HG02610 (cell line): ENCODE measurements at regions not wholly inside any gene's neighbourhood (a gene's known extent, or its start where the extent isn't known, plus 50 kb on each side); places are given as distances from the start of the nearest gene placed in this dataset.

Source experiments
- ATAC-seq: cut with Tn5 transposase; IDR thresholded peaks from one replicate; pipeline ENCODE4 v1.9.1; 2021; ENCODE audit warnings: mild to moderate bottlenecking, moderate library complexity; ENCODE audit not compliant: unreplicated experiment

DNA sequence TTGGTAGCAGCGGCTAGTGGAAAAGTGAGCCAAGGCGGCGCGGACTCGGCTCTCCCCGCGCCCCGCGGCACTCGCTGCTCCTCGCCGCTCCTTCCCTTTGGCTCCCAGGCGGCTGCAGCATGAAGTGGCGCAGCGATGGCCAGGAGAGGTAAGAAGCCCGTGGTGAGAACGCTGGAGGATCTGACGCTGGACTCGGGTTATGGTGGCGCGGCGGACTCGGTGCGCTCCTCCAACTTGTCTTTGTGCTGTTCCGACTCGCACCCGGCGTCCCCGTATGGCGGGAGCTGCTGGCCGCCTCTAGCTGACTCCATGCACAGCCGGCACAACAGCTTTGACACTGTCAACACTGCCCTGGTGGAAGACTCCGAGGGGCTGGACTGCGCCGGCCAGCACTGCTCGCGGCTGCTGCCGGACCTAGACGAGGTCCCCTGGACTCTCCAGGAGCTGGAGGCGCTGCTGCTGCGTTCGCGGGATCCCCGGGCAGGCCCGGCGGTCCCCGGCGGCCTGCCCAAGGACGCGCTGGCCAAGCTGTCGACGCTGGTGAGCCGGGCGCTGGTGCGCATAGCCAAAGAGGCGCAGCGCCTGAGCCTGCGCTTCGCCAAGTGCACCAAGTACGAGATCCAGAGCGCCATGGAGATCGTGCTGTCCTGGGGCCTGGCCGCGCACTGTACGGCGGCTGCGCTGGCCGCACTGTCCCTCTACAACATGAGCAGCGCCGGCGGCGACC is 225.6 kb upstream of the CRY1 start:
- no peak for ATAC-seq

DNA sequence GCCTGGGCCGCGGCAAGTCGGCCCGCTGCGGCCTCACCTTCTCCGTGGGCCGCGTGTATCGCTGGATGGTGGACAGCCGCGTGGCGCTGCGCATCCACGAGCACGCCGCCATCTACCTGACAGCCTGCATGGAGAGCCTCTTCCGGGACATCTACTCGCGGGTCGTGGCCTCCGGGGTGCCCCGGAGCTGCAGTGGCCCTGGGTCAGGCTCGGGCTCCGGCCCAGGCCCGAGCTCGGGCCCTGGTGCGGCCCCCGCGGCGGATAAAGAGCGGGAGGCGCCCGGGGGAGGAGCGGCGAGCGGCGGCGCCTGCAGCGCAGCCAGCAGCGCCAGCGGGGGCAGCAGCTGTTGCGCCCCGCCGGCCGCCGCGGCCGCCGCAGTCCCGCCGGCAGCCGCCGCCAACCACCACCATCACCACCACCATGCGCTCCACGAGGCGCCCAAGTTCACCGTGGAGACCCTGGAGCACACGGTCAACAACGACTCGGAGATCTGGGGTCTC is 226.2 kb upstream of the CRY1 start:
- ATAC-seq: no peak

DNA sequence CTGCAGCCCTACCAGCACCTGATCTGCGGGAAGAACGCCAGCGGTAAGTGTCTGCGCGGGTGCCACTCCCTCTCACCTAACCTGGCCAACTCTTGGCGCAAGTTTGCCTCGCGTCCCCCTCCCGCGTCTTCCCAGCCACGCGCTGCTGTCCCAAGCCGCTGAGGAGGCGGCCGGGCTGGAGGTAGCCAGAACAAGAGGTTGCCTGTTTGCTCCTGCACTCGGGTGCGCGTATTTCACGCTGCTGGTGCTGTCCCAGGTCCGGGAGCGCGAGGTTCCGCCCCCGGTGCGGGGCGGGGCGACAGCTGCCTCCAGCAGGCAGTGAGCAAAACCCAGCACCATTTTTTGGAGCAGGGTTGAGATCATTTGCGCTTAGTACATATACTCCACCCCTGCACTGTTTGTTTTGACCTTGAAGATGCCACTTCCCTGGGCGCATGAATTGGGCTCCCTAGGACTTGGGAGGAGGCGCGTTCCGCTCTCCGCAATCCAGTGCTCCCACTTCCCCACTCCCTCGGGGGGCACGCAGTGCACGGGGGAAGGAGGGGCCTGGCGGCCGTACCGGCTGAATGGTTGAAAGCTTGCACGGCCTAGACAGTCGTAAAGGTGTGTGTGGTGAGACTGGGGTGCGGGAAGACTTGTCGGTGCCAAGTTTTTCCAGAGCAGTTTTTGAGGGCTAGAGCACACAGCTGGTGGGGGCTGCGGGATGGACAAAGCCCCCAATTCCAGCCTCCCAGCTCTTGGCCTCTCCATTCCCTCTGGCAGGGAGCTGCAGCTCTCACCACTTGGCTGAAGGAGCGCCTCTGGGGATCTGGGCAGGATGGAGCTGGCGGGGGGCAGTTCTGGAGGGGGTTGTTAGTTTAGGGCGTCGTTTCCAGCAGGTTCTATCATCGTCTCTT is 226.9 kb upstream of the CRY1 start:
- no peak for ATAC-seq

DNA sequence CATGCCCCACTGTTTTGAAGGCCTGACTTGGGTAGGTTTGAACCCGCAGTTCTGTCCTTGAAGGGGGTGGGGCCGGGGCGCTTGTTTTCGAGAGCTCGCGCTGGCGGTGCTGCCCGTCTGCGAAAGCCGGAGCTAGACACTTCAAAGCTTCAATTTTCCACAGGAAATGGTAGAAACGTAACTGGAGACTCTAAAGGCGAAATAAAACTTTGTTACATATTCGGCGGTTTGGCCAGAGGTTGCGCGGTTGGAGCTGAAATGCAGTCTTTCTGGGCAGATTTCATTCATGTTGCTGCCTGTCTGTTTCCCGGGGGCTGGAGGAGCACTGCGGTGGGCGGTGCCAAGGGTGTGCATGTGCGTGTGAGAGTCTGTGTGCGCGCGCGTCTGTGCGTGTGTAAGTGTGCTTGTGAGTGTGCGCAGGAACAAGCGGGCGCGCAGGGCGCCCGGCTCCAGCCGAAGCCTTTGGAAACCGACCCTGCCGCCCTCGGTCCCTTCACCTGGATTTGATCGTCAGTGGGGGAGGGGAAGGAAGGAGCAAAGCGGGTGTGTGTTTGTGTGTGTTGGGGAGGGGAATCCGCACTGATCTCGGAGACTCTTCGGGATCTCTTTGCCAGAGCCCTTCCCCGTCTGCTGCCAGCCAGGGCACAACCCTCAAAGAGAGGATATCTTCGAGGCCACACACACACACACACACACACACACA is 227.7 kb upstream of the CRY1 start:
- ATAC-seq: no peak

DNA sequence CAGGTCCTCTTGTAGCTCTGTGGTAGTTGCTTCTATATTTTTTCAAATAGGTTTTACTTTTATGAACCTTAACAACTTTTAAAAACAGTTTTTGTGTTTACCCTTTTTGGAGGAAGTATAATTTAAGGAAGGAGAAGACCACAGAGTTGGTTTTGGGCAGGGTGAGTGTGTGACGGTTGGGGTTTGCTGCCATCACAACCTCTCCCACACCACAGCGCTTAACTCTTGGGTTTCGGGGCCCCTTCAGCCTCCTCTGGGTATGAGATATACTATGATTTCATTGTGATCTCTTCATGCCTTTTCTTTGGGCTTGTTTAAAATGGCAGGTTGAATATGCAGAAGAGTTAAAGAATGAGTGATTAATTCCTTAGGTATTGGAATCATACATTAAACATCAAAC is 228.7 kb upstream of the CRY1 start:
- no peak for ATAC-seq

DNA sequence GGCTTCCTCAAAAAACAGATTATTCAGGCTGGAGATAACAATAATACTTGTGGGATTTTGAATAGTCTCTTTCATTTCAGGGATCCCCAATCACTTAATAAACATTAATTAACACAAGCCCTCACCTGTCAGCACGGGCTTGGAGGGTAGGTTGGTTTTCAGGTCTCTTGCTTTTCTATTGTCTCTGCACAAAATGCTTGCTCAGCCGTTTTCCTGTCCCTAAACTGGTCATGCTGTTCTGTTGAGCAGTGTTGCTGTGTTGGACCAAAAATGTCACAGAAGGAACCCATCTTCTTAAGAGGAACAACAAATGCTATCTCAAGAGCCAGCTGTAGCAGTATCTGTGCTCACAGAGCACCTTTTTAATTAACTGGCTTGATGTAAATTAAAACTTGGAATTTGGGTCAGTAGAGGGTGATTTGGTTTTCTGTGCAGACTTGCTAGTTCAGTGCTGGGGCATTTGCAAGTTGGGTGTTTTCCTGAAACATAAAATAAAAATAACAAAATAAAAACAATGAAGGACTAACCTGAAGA is 231.8 kb upstream of the CRY1 start:
- ATAC-seq: no peak

DNA sequence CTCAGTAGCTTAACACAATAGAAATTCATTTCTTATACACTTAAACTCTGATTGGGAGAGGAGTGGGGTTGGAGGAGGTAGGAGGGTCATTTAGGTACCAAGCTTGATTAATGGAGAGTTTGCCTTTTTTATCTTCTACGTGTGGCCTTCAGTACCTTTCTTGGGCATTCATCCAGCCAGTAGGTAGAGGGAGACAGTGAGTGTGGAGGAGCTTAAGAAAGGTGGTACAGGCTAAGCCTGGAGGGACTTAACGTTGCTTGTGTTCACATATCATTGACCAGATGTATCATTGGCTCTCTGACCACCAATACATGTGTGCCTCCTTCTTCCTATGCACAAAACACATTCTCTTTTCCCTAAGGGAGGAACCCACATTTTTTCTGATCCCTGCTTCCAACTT is 232.9 kb upstream of the CRY1 start:
- ATAC-seq: no peak

DNA sequence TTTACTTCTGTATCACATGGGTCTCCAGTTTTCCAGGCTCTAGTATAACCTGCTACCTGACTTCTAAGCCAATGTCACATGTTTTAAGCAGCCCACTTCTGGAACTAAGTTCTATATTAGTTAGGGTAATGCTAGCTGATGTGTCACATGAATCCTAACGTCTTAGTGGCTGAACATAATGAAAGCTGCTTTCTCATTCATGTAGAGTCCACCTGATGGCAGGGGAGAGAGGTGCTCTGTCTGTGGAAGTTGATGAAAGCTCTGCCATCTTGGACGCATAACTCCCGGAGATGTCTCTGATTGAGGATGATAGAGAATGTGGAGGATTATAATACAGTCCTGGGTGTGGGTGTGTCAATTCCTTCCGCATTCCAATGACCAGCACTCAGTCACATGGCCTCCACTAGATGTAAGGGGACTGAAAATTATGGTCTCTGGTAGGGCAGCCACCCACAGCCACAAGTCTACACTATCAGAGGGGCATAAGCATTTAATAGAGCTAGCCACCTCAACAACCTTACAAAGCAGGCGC is 234.4 kb upstream of the CRY1 start:
- no peak for ATAC-seq

DNA sequence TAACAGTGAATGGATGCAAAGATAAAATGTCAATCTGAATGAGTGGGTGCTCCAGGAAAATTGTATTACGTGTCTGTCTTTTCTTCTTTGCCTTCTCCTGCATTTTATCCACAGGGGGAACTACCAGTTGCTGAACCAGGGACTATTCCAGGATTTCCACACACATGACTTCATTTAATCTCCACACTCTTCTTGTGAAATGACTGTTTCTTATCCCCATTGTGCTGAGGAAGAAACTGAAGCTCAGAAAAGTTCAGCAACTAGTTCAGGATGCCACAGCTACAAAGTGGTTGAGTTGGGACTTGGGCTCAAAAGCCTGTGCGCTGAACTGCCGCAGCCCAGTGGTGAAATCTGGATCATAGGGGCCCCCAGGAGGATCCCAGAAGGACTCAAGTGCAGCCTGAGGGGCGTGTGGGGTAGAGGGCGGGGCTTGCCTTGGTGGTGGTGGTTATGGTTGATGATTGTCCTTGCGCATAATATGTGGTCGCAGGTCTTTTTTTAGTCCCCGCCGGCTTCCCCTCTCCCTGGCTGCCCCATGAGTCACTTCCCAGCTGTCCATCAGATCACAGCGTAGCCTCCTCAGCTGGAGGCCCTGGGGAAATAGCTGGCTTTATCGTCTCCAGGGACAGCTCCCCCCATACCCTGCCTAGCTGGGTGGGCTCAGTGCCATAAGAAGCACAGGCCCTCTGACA is 235.2 kb upstream of the CRY1 start:
- no peak for ATAC-seq

DNA sequence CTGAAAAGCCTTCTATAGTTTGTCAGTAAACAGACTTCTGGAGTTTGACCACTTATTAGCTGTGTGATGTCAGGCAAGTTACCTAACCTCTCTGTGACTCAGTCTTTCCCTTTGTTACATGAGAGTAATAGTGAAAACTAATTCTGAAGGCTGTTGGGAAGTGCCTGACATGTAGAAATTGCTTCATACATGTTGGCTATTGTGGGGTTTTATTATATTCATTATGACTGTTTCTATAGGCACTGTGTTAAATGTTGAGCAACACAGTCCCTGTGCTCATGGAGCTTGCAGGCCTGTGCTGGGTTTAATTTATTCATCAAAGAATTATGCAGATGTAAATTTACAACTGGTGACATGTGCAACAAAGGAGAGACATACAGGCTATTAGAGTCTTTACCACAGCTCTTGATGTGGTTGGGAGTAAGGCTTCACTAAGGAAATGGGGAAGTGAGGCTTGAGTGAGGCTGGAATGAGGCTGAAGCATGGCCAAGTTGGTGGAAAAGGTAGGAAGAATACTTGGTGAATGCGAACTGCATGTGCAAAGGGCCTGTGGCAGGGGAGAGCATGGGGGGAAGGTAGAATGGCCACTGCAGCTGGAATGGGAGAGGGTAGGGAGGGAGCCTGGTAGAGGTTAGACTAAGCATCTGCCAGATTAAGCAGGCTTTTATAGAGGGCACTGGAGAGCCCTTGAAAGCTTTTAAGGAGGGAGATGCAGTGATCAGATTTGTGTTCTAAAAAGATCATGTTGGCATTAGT is 236.4 kb upstream of the CRY1 start:
- peak; percentile 47 for ATAC-seq

DNA sequence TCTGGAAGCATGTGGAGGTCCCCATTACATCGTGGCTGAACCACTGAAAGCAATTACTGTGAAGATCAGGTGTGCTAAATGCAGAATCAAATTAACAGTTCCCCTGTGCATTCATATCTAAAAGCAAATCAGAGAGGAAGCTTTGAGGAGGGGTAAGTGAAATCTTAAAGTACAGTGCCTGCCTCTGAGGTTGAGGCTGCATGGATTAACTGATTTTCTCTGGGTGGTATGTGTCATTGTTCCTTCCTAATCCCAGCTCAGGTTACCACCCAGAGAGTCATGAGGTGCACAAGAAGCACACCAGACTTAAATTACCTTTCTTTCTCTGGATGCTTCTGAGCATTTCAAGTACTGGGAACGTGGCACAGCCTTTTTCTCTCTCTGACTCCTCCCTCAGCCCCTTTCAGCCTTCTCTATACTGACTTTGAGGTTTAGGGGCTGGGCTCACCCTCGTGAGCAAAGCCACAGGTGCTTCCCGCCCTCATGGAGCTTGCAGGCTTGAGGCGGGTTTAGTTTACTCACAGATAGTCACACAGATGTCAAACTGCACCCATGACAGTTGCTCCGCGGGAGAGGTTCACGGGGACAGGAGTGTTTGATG is 237.6 kb upstream of the CRY1 start:
- ATAC-seq: no peak

DNA sequence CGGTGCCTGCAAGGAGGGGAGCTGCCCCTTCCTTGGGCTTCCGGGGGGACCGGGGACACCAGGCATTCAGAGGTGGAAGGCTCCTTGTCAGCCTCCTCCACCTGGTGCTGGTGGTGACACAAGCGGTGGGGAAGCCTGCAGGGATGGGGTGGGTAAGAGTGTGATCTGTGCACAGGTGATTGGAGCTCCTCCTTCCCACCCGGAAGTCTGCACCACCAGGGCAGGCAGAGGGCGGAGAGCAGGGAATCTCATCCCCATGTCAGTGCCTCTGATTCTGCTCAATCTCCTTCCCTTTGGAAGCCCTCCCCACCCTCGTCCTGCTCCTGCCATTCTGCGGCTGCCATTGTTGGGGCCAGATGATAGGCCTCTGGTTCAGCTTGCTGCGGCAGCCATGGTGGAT is 238.1 kb upstream of the CRY1 start:
- ATAC-seq: no peak

DNA sequence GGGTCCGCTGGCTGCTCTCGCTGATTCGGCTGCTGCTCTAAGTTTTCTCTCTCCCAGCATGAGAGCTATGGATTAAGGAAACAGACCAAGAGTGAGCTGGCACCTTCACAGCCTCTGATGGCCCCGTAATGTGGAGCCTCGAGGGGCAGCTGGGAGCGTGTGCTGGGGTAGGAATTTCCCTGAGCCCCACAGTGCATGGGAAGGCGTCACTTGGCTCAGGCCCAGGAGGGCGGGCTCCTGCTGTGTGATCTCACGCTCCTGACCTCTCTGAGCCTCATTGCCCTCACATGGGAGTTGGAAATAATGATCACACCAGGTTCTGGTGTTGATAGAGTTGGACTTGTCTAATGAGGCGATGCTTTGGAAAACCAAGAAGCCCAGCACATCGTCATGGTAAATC is 238.6 kb upstream of the CRY1 start:
- no peak for ATAC-seq

DNA sequence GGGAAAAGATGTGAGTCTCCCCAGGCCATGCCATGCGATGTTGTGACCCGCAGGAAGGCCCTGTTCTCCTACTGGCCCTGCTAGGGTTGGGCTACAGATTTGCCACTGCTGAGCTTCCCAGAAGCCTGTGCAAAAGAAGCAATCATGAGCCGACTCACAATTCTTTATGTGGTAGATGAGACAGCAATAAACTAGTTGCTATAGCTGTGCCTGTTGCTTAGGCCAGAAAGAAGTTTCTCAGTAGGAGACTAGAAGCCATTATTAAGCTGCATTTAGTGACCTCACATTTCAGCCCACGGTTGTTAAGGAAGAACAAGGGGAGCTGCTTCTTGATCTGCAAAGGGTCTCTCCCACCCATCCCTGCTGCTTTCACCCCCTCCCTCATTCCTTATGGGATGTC is 239.4 kb upstream of the CRY1 start:
- ATAC-seq: no peak

DNA sequence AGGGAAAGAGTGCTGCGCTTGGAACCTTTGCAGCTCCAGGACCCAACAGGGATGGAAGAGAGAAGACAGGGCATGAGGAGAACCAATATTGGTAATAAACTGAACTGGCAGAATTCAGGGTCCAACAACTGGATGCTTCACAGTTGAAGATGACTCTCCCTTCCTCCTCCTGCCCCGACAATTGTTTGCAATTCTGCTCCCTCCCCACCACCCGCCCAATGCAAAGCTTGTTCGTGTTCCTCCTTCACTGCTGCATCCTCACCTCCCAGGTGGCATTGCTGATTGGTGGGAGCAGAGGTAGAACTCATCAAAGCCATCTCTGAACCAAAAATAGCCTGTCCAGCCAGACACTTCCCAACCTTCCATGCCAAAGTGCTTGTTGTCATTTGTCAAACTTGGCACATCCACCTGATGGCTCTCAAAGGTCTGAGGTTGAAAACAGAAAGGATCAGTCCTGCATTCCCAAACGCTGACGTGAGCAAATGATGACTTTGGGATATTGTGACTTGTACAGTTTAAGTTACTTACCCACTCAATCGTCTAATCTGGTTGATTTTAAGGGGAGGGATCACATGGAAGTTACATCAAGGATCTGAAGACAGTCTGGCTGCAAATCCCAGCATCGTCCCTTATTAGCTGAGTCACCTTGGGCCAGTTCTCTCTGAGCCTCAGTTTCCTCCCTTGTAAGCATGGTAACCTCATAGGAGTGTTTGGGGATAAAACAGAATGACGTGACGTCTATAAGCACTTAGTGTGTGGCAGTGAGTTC is 242.6 kb upstream of the CRY1 start:
- no peak for ATAC-seq

DNA sequence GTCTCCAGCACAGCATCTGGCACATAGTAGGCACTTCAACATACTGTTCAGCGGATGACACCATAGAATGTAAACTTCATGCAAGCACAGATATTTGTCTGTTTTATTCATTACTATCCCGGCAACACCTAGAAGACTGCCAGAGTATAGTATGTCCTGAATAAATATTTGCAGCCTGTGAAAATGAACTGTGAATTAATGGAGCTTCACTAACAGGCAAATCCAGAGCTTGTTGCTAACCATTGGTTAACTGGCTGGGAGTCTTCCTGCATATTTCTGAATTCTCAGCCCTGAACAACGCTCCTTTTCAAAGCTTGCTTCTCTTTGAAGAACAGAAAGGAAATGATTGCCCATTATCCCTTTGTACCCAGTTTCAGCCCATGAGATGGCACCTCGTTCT is 243.3 kb upstream of the CRY1 start:
- ATAC-seq: no peak

DNA sequence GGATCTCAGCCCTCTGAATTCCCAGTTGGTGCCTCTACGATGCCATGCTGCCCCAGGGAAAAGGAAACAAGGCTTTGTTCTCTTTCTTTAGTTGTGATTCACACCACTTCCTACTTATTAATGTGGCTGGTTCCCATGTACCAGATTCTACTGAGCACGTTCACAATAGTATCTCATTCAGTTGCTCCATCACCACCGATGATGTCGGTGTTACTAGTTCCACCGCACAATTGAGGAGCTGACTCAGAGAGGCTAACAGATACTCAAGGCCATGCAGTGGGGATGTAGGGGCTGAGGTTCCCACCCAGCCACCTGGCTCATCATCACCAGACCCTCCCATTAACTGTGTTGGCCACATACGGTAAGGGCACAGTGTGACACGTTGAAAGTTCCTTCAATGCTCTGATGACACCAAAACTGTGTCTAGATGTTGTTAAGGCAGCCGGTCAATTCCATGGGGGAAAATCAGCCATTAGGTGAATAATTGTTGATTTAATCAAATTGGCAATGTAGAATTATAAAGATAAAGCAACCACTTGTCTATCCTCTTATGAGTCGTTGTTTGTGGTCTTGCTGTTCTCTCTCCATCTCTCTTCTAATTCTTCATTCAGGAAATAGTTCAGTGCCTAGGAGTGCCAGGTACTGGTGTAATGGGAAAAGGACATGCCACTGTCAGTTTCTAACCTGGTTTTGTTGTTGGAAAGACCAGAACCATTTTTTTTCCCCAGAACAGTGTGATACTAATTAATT is 244.2 kb upstream of the CRY1 start:
- ATAC-seq: no peak

DNA sequence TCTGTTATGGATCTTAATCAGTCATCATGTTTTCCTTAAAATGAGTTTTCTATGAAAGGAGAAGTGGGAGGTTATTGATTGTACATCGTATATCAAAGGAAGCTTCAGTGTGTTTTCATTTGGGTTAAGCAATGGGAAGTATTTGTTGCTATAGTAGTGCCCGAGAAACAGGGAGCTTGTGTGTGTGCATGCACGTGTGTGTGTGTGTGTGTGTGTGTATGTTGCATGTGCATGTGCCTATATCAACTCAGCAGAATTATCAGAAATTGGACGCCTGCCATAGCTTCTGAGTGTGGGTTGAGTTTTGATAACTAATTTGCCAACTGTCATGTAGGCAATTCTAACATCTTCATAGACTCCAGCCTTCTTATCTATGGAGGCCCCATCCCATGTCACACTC is 246.1 kb upstream of the CRY1 start:
- no peak for ATAC-seq
